HAP-1 (cell line): ENCODE measurements at regions not wholly inside any gene's neighbourhood (a gene's known extent, or its start where the extent isn't known, plus 50 kb on each side); places are given as distances from the start of the nearest gene placed in this dataset.

ENCODE experiments used
- DNase-seq, 2 experiments: peaks; one replicate each; pipeline ENCODE4 v3.0.0-alpha.2; 2016 to 2020; ENCODE audit warnings: low spot score in 2 of 2
- H3K27me3 ChIP-seq: fragments of 250-450 bp; sonication (Bioruptor Pico); 2 replicates; pipeline ENCODE4 v1.5.1; 2020; ENCODE audit warnings: low read depth, mild to moderate bottlenecking, moderate library complexity
- H3K36me3 ChIP-seq: fragments of 250-450 bp; sonication (Bioruptor Pico); replicated peaks from 2 replicates; pipeline ENCODE4 v1.5.1; 2020; ENCODE audit warnings: mild to moderate bottlenecking
- H3K4me1 ChIP-seq: fragments of 250-450 bp; sonication (Bioruptor Pico); 2 replicates; pipeline ENCODE4 v1.5.1; 2020; ENCODE audit warnings: mild to moderate bottlenecking
- H3K4me3 ChIP-seq: fragments of 250-450 bp; sonication (Bioruptor Pico); 2 replicates; pipeline ENCODE4 v1.5.1; 2020; ENCODE audit warnings: mild to moderate bottlenecking, moderate library complexity
- H3K9me3 ChIP-seq: fragments of 250-450 bp; sonication (Bioruptor Pico); 2 replicates; pipeline ENCODE4 v1.5.1; 2020; ENCODE audit warnings: mild to moderate bottlenecking, moderate library complexity
- in situ Hi-C: fragments of 300-500 bp; cut with MboI; formaldehyde crosslinking; loops from 3 replicates; pipeline ENCODE4 v1.14.3; 2020; ENCODE audit warnings: low sequenced_read_pairs, inconsistent platforms, mixed read lengths

- in situ Hi-C loops, result no loop called here
- Histone ChIP-seq H3K4me1 (no peaks in the 10 kb centered on the region), H3K27me3 (no peaks in the 10 kb centered on the region), H3K36me3 (no peaks in the 10 kb centered on the region), H3K9me3 (no peaks in the 10 kb centered on the region), H3K4me3 (no peak overlapping the region)
- no peak for DNase-seq
Measured at GRCh38 chr18:11268741-11269233, 119.4 kb upstream of the PIEZO2 start.

GRCh38 chr18:11268153-11268552 is 118.8 kb upstream of the PIEZO2 start:
- in situ Hi-C loops, result no loop called here
- no peaks in the 10 kb centered on the region for H3K4me1 ChIP-seq
- no peaks in the 10 kb centered on the region for H3K9me3 ChIP-seq
- no peaks in the 10 kb centered on the region for H3K27me3 ChIP-seq
- no peaks in the 10 kb centered on the region for H3K36me3 ChIP-seq
- DNase-seq, result no peak
- no peak overlapping the region for H3K4me3 ChIP-seq

DNA sequence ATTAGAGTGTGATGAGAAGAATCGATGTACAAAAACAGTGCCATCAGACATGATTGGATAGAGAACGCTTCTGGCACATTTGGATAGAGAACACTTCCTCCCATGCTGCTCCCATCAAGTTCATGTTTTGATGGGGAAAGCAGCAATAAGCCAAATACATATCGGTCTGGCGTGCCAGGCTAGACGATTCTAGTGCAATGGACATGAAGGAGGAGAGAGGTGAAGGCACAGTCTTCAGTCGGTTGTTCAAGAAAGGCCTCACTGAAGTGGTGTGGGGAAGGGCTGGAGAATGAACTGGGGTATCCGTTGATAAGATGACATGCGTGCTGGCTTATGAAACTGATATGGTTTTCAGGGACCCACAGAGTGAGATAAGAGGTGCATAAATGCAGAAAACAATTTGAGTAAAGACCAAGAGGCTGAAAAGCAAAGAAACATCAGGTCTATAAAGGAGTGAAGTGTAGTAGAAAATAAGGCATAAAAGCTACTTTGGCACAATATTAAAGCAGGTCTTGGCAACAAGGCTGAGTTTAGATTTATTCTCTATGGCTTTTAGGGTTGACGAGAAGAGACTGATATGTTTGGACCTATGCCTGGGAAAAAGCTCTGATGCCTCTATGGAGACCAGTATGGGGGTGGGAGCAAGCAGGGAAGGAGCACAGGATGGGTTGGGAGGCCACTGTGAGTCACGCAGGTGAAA is 117.6 kb upstream of the PIEZO2 start:
- Histone ChIP-seq H3K4me1 (no peaks in the 10 kb centered on the region), H3K9me3 (no peaks in the 10 kb centered on the region), H3K36me3 (no peaks in the 10 kb centered on the region), H3K4me3 (no peak overlapping the region), H3K27me3 (no peaks in the 10 kb centered on the region)
- DNase-seq, result no peak
- in situ Hi-C loops, result no loop called here

DNA sequence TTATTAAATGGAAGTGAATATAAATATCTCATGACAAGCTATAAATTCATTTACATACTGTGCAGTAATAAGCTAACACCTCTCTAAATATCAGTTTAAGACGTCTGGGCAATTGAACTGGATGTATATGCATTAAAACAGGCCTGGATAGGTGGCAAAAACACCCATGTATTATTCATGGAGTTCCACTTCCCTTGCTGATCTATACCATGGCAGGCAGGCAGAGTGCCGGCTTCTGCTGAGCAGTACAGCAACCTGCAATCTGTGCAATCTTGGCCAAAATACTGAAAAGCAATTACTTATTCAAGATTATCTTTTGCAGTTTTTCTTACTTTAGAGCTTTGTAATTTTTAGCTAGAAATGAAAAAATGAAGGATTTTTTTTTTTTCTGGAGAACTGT is 112.1 kb upstream of the PIEZO2 start:
- no peak for DNase-seq
- Histone ChIP-seq H3K4me3 (no peak overlapping the region), H3K27me3 (no peaks in the 10 kb centered on the region), H3K4me1 (no peaks in the 10 kb centered on the region), H3K9me3 (no peaks in the 10 kb centered on the region), H3K36me3 (no peaks in the 10 kb centered on the region)
- in situ Hi-C loops, result no loop called here

GRCh38 chr18:11260961-11261461 is 111.6 kb upstream of the PIEZO2 start:
- Histone ChIP-seq H3K9me3 (no peaks in the 10 kb centered on the region), H3K27me3 (no peaks in the 10 kb centered on the region), H3K4me1 (no peaks in the 10 kb centered on the region), H3K36me3 (no peaks in the 10 kb centered on the region), H3K4me3 (no peak overlapping the region)
- DNase-seq, result no peak
- in situ Hi-C loops, result no loop called here

- no peaks in the 10 kb centered on the region for H3K9me3 ChIP-seq
- H3K27me3 ChIP-seq, result no peaks in the 10 kb centered on the region
- H3K4me1 ChIP-seq, result no peaks in the 10 kb centered on the region
- no peaks in the 10 kb centered on the region for H3K36me3 ChIP-seq
- DNase-seq, result no peak
- no peak overlapping the region for H3K4me3 ChIP-seq
- in situ Hi-C loops, result no loop called here
Measured at GRCh38 chr18:11259469-11260150, 110.2 kb upstream of the PIEZO2 start.

GRCh38 chr18:11258039-11258610 is 108.8 kb upstream of the PIEZO2 start:
- H3K27me3 ChIP-seq, result no peaks in the 10 kb centered on the region
- H3K9me3 ChIP-seq, result no peaks in the 10 kb centered on the region
- no peaks in the 10 kb centered on the region for H3K36me3 ChIP-seq
- no peaks in the 10 kb centered on the region for H3K4me1 ChIP-seq
- in situ Hi-C loops, result no loop called here
- no peak for DNase-seq
- no peak overlapping the region for H3K4me3 ChIP-seq

- no peak for DNase-seq
- Histone ChIP-seq H3K27me3 (no peaks in the 10 kb centered on the region), H3K4me1 (no peaks in the 10 kb centered on the region), H3K4me3 (no peak overlapping the region), H3K9me3 (no peaks in the 10 kb centered on the region), H3K36me3 (no peaks in the 10 kb centered on the region)
- in situ Hi-C loops, result no loop called here
Measured at GRCh38 chr18:11256251-11256650, 106.9 kb upstream of the PIEZO2 start.

GRCh38 chr18:11251891-11252270 is 102.5 kb upstream of the PIEZO2 start:
- H3K36me3 ChIP-seq, result no peaks in the 10 kb centered on the region
- no peaks in the 10 kb centered on the region for H3K27me3 ChIP-seq
- no peak overlapping the region for H3K4me3 ChIP-seq
- DNase-seq, result no peak
- in situ Hi-C loops, result no loop called here
- no peaks in the 10 kb centered on the region for H3K9me3 ChIP-seq
- H3K4me1 ChIP-seq, result no peaks in the 10 kb centered on the region

- no peak for DNase-seq
- no peaks in the 10 kb centered on the region for H3K9me3 ChIP-seq
- no peak overlapping the region for H3K4me3 ChIP-seq
- no peaks in the 10 kb centered on the region for H3K36me3 ChIP-seq
- in situ Hi-C loops, result no loop called here
- H3K27me3 ChIP-seq, result no peaks in the 10 kb centered on the region
- no peaks in the 10 kb centered on the region for H3K4me1 ChIP-seq
Measured at GRCh38 chr18:11251229-11251890, 102.0 kb upstream of the PIEZO2 start.

DNA sequence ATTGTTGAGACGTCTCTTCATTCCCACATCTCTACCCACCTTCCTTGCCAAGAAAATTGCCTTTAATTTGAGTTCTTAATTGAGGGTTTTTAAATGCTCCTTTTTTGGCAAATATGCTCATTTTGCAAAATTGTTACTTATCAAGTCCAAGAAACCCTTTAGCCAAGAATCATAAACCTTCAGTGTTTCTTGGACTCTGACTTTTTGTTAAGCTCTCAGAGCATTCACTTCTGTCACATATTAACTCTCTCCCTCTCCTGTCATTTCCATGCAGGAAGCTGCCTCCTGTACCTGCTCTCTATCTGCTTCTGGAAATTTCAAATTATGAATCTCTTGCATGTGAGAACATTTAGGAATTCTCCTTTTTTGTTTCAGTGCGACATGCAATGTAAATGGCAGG is 100.0 kb upstream of the PIEZO2 start:
- in situ Hi-C loops, result no loop called here
- Histone ChIP-seq H3K36me3 (no peaks in the 10 kb centered on the region), H3K27me3 (no peaks in the 10 kb centered on the region), H3K4me1 (no peaks in the 10 kb centered on the region), H3K9me3 (no peaks in the 10 kb centered on the region), H3K4me3 (no peak overlapping the region)
- no peak for DNase-seq

- DNase-seq, result no peak
- Histone ChIP-seq H3K4me3 (no peak overlapping the region), H3K27me3 (no peaks in the 10 kb centered on the region), H3K9me3 (no peaks in the 10 kb centered on the region), H3K36me3 (no peaks in the 10 kb centered on the region), H3K4me1 (no peaks in the 10 kb centered on the region)
- in situ Hi-C loops, result no loop called here
Measured at GRCh38 chr18:11247381-11247970, 98.1 kb upstream of the PIEZO2 start.

DNA sequence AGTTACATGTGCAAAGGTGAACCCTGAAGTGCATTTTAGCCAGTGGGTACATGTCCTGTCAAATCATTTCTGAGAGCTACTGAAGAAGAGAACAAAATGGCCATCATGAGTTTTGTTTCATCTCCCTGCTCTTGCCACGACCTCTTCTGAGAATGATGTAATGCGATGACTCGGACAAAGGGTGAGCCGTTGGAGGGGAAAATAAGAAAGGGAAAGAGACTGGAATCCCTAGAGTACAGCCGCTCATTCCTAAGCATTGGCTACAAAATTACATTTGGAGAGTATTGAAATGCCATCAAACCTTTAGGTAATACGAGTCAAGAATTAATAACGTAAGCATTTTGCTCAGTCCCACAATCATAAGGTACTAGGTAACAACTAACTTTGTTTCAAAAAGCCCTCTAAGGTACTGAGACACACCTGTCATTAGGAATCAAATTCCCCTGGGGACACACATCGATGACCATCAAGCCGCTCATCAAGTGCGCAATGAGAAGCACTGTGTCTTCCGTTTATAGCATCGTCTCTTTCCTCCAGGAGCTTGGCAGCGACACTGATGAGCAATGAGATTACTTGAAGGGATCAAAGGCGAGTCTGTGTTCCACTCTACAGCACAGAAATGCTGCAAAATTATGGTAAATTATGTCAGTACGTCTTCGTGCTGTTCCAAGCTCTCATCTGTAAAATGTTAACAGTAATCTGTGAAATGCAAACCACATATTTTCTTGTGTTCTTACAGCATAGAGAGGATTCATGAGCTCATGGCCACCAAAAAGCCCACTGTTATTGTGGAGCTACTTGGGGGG is 97.3 kb upstream of the PIEZO2 start:
- in situ Hi-C loops, result no loop called here

More for the DNA sequence above, 97.3 kb upstream of the PIEZO2 start:
- H3K36me3 ChIP-seq, result no peaks in the 10 kb centered on the region
- DNase-seq, result no peak
- H3K4me3 ChIP-seq, result no peak overlapping the region
- no peaks in the 10 kb centered on the region for H3K4me1 ChIP-seq
- H3K9me3 ChIP-seq, result no peaks in the 10 kb centered on the region
- H3K27me3 ChIP-seq, result no peaks in the 10 kb centered on the region
